ENCODE measurements at regions not wholly inside any gene's neighbourhood (a gene's known extent, or its start where the extent isn't known, plus 50 kb on each side); places are given as distances from the start of the nearest gene placed in this dataset.
"Not testable (repeated sequence)": the region's sequence is repeated elsewhere in the genome, so short reads cannot be mapped to it uniquely, and the experiment has no call there.

GRCh38 chr16:52234626-52235025 lies 312.3 kb downstream of the TOX3 start:
- DNase-seq = no peak

GRCh38 chr16:52229471-52229870 lies 317.5 kb downstream of the TOX3 start:
- no peak for DNase-seq

- no peak for DNase-seq
Measured at GRCh38 chr16:52227851-52228250, 319.1 kb downstream of the TOX3 start.

- no peak for DNase-seq
Measured at GRCh38 chr16:52212841-52213240, 334.1 kb downstream of the TOX3 start.

GRCh38 chr16:52209227-52209626 lies 337.7 kb downstream of the TOX3 start:
- no peak for DNase-seq

GRCh38 chr16:52203096-52203495 lies 343.8 kb downstream of the TOX3 start:
- DNase-seq = no peak

- DNase-seq = no peak
Measured at GRCh38 chr16:52193441-52193840, 353.5 kb downstream of the TOX3 start.

GRCh38 chr16:52191531-52192134 lies 355.3 kb downstream of the TOX3 start:
- peak; percentile 64 for DNase-seq

GRCh38 chr16:52184336-52184735 lies 362.6 kb downstream of the TOX3 start:
- no peak for DNase-seq

GRCh38 chr16:52182840-52183239 lies 364.1 kb downstream of the TOX3 start:
- no peak for DNase-seq

GRCh38 chr16:52174168-52174567 lies 372.8 kb downstream of the TOX3 start:
- no peak for DNase-seq

GRCh38 chr16:52171481-52171880 lies 375.5 kb downstream of the TOX3 start:
- DNase-seq = no peak

- DNase-seq = no peak
Measured at GRCh38 chr16:52167328-52167727, 379.6 kb downstream of the TOX3 start.

- no peak for DNase-seq
Measured at GRCh38 chr16:52165961-52166360, 381.0 kb downstream of the TOX3 start.

GRCh38 chr16:52149003-52149402 lies 397.9 kb downstream of the TOX3 start:
- no peak for DNase-seq

GRCh38 chr16:52141871-52142270 lies 405.1 kb downstream of the TOX3 start:
- no peak for DNase-seq

- DNase-seq = no peak
Measured at GRCh38 chr16:52128361-52128760, 418.6 kb downstream of the TOX3 start.

GRCh38 chr16:52123842-52124241 lies 423.1 kb downstream of the TOX3 start:
- DNase-seq = no peak

GRCh38 chr16:52123061-52123839 lies 423.7 kb downstream of the TOX3 start:
- DNase-seq = no peak

- no peak for DNase-seq
Measured at GRCh38 chr16:52117171-52117570, 429.8 kb downstream of the TOX3 start.

GRCh38 chr16:52114379-52114778 lies 432.6 kb downstream of the TOX3 start:
- DNase-seq = no peak

GRCh38 chr16:52113533-52114183 lies 433.3 kb downstream of the TOX3 start:
- no peak for DNase-seq

GRCh38 chr16:52104993-52105392 lies 441.9 kb downstream of the TOX3 start:
- DNase-seq = not testable (repeated sequence)

- no peak for DNase-seq
Measured at GRCh38 chr16:52103791-52104190, 443.2 kb downstream of the TOX3 start.
